Mucosa of descending colon (tissue), 3 donors: ENCODE measurements at regions not wholly inside any gene's neighbourhood (a gene's known extent, or its start where the extent isn't known, plus 50 kb on each side); places are given as distances from the start of the nearest gene placed in this dataset.

Source experiments
- ATAC-seq: fragments of 200-7000 bp; cut with Tn5 transposase; one replicate; pipeline ENCODE4 v1.9.1; 2020; ENCODE audit warnings: mild to moderate bottlenecking, moderate library complexity
- DNase-seq, 3 donors: peaks; one replicate each; pipeline ENCODE4 v3.0.0-alpha.2; 2020
- H3K36me3 ChIP-seq: fragments of 200-600 bp; one replicate; pipeline ENCODE4 v1.8.0; 2021; ENCODE audit warnings: low read depth, mild to moderate bottlenecking
- H3K4me1 ChIP-seq: fragments of 200-600 bp; one replicate; pipeline ENCODE4 v1.8.0; 2021; ENCODE audit warnings: low read depth, mild to moderate bottlenecking
- H3K4me3 ChIP-seq: fragments of 200-600 bp; one replicate; pipeline ENCODE4 v1.8.0; 2021; ENCODE audit warnings: mild to moderate bottlenecking
- H3K9me3 ChIP-seq: fragments of 200-600 bp; one replicate; pipeline ENCODE4 v1.8.0; 2021; ENCODE audit warnings: mild to moderate bottlenecking
- intact Hi-C, 2 donors: fragments of 100-400 bp; cut with DNase I in 1 of 2; cut with micrococcal nuclease in 1 of 2; formaldehyde crosslinking; loops; one replicate each; pipeline versions ENCODE4 v1.11.0 to v1.11.1; 2022; cut with DNase I, micrococcal nuclease
- TF ChIP-seq, protein P1 (sequence below): fragments of 200-600 bp; IDR thresholded peaks from one replicate; pipeline ENCODE4 v1.8.0; 2022; ENCODE audit warnings: antibody characterized with exemption, mild to moderate bottlenecking
- donor health status: DM: no; HTN: no; CAD: no; lungs with moderate emphysema.
- donor health status: DM: no; HTN: no; CAD: no.
- donor health status: DM: no; HTN: yes; CAD: no.

DNA sequence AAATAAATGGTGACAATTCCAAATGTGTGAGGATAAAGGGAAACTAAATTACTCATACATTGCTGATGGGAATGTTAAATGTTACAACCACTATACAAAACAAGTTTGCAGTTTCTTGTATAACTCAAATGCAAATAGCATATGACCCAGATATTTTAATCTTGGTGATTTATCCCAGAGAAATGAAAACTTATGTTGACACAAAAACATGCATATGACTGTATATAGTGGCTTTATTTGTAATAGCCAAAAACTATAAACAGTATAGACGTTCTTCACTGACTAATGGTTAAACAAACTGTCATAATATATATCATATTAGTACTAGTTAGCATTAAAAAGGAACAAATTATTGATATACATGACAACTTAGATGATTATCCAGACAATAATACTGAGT, 619.2 kb downstream of the PDHA2 start:
- no peaks in the 10 kb centered on the region for H3K9me3 ChIP-seq
- DNase-seq (no peak), ATAC-seq (no peak)
- no peak overlapping the region for H3K4me3 ChIP-seq
- H3K4me1 ChIP-seq = no peaks in the 10 kb centered on the region
- intact Hi-C loops = no loop called here
- H3K36me3 ChIP-seq = no peaks in the 10 kb centered on the region
- TF ChIP-seq, protein P1, sequence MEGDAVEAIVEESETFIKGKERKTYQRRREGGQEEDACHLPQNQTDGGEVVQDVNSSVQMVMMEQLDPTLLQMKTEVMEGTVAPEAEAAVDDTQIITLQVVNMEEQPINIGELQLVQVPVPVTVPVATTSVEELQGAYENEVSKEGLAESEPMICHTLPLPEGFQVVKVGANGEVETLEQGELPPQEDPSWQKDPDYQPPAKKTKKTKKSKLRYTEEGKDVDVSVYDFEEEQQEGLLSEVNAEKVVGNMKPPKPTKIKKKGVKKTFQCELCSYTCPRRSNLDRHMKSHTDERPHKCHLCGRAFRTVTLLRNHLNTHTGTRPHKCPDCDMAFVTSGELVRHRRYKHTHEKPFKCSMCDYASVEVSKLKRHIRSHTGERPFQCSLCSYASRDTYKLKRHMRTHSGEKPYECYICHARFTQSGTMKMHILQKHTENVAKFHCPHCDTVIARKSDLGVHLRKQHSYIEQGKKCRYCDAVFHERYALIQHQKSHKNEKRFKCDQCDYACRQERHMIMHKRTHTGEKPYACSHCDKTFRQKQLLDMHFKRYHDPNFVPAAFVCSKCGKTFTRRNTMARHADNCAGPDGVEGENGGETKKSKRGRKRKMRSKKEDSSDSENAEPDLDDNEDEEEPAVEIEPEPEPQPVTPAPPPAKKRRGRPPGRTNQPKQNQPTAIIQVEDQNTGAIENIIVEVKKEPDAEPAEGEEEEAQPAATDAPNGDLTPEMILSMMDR = no peak

DNA sequence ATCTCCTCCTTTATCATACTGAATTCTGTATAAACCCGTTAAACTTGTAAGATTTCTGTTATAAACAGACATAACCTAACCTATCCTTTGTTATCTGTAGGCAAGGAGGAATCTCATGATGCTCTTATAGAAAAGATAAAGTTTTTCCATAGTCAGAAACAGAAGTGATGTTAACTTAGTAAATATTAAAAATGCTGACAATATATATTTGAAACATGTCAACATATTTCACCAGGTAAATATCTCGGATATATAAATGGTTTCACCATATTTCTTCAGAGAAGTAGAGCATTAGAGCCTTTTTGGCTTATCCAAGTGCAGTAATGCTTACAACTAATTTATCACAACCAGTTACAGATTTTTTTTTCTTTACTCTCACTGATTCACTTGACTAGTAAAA, 625.9 kb downstream of the PDHA2 start:
- intact Hi-C loops = no loop called here
- H3K4me3 ChIP-seq = no peak overlapping the region
- TF ChIP-seq, protein P1 = no peak
- DNase-seq (no peak), ATAC-seq (no peak)
- no peaks in the 10 kb centered on the region for H3K36me3 ChIP-seq
- no peaks in the 10 kb centered on the region for H3K4me1 ChIP-seq
- H3K9me3 ChIP-seq = no peaks in the 10 kb centered on the region

DNA sequence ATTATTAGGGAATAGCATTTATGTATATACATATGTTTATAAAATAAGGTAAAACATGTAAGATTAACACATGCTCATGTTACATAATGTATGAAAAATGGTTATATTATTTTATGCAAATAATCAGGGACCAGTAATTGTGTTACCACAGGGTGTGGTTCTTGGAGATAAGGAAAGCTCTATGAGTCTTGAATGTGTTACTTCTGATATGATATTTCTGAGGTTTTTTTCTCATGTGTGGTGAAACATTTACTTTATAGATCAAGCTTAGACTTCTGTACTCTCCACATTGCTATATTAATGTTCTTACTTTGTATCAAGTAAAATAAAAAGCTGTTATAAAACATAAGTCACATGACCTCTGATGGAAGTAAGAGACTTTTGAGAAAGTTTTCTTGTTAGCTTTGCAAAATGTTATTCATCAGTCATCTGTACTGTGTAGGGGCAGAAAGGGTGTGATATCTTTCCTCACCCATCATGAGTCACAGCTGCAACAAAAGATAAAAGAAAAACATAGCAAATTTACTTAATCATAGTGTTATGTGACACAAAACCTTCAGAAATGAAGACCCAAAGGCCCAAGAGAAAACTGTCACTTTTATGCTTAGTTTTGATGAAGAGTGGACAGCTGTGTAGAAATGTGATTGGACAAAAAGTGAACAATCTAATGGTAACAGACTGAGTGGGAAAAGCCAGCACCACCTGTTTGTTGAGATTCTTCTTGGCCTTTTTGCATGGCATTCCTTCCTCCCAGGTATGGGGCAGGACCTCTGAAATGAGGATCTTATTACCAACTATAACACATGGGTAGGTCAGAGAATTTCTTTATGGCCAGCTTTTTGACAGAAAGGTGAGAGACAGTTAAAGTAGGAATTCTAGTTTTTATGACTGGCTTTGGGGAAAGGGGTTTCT, 632.3 kb downstream of the PDHA2 start:
- DNase-seq (no peak), ATAC-seq (no peak)
- no peaks in the 10 kb centered on the region for H3K4me1 ChIP-seq
- intact Hi-C loops = no loop called here
- H3K36me3 ChIP-seq = no peaks in the 10 kb centered on the region
- H3K9me3 ChIP-seq = no peaks in the 10 kb centered on the region
- H3K4me3 ChIP-seq = no peak overlapping the region
- TF ChIP-seq, protein P1 = no peak

DNA sequence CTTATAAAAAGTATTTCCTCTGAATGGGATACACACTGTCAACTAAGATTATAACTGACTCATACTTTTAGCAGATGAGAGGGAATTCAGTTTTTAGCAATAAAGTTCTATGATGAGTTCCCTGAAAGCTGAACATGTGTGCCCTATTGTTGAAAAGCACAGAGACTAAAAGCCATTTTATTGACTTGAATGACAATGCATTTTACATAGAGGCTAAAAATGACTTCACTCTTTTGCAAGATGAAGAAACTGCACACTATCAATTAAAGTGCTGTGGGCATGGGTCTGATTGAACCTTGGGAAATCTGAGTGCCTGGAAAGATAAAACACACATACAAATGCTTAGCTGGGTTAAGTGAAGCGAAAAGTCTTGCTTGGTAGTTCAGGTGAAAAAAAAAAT, 633.4 kb downstream of the PDHA2 start:
- Histone ChIP-seq H3K4me3 (no peak overlapping the region), H3K36me3 (no peaks in the 10 kb centered on the region), H3K4me1 (no peaks in the 10 kb centered on the region), H3K9me3 (no peaks in the 10 kb centered on the region)
- TF ChIP-seq, protein P1 = no peak
- intact Hi-C loops = no loop called here
- ATAC-seq (no peak), DNase-seq (no peak)

DNA sequence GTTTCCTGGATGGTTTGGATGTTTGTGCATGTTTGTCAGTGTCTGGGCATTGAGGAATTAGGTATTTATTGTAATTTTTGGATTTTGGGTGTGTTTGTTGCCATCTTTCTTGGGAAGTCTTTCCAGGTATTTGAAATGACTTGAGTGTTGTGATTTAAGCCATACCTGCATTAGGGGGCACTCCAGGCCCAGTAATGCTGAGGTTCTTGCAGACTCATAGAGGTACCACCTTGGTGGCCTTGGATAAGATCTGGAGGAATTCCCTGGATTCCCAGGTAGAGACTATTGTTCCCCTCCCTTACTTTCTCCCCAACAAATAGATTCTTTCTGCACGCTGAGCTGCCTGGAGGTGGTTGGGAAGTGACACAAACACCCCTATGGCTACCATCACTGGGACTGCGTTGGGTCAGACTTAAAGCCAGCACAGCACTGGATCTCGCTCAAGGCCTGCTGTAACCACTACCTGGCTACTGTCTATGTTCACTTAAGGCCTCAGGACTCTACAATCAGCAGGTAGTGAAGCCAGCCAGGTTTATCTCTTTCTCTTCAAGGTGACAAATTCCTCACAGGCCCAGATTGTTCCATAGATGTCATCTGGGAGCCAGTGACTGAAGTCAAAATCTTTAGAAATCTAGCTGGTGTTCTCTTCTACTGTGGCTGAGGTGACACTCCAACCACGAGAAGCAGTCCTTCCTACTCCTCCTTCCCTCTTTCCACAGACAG, 643.6 kb downstream of the PDHA2 start:
- DNase-seq = no peak
- Histone ChIP-seq H3K36me3 (no peaks in the 10 kb centered on the region), H3K9me3 (no peaks in the 10 kb centered on the region), H3K4me1 (no peaks in the 10 kb centered on the region), H3K4me3 (no peak overlapping the region)
- TF ChIP-seq, protein P1 = no peak
- intact Hi-C loops = no loop called here
- ATAC-seq = no peak
